ENCODE measurements at regions not wholly inside any gene's neighbourhood (a gene's known extent, or its start where the extent isn't known, plus 50 kb on each side); places are given as distances from the start of the nearest gene placed in this dataset.

DNA sequence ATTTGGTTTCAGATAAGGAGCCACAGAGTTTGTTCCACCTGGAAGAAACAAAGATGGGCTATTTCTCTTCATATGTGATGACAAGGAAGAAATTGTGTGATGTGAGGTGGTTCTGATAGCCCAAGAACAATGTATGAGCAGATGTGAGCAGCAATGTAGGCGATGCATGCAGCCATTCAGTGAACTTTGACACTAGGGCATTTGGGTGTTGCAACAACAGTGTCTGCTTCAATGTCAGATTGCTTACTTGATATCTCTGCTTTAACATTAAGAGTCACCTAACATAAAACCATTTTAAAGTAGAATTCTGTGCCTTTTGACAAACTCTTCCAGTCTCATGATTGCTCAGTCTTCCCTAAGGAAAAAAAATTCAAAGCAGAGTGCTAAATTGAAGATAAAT lies 865.4 kb downstream of the SLITRK6 start:
- TF ChIP-seq, protein P1, sequence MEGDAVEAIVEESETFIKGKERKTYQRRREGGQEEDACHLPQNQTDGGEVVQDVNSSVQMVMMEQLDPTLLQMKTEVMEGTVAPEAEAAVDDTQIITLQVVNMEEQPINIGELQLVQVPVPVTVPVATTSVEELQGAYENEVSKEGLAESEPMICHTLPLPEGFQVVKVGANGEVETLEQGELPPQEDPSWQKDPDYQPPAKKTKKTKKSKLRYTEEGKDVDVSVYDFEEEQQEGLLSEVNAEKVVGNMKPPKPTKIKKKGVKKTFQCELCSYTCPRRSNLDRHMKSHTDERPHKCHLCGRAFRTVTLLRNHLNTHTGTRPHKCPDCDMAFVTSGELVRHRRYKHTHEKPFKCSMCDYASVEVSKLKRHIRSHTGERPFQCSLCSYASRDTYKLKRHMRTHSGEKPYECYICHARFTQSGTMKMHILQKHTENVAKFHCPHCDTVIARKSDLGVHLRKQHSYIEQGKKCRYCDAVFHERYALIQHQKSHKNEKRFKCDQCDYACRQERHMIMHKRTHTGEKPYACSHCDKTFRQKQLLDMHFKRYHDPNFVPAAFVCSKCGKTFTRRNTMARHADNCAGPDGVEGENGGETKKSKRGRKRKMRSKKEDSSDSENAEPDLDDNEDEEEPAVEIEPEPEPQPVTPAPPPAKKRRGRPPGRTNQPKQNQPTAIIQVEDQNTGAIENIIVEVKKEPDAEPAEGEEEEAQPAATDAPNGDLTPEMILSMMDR (IDR thresholded peaks at IDR 0.05), result no peak
- TF ChIP-seq POLR2A (IDR thresholded peaks at IDR 0.05), result no peak
